Caco-2 (cell line): ENCODE measurements at regions not wholly inside any gene's neighbourhood (a gene's known extent, or its start where the extent isn't known, plus 50 kb on each side); places are given as distances from the start of the nearest gene placed in this dataset.

Experiments
- BruUV-seq: library from RNA; stranded (reverse); fragments of 400-500 nt; replicated peaks from 2 replicates; lab custom pipeline; 2021; lab: Mats Ljungman, UMichigan
- CTCF ChIA-PET: fragments of 300-600 bp; sonication (Branson Sonifier 250); formaldehyde crosslinking; loops from one replicate; lab custom pipeline; 2022; ENCODE audit warnings: antibody characterized with exemption; lab: Charles Lee
- POLR2A ChIA-PET: fragments of 300-600 bp; sonication (Branson Sonifier 250); formaldehyde crosslinking; loops from one replicate; lab custom pipeline; 2022; ENCODE audit warnings: antibody characterized with exemption; lab: Charles Lee
- DNase-seq, 2 experiments: peaks; one replicate each; pipeline versions ENCODE4 v3.0.0 to v3.0.0-alpha.2; 2020 to 2022
- H3K27me3 ChIP-seq: replicated peaks from 2 replicates; pipeline ENCODE4 v1.6.0; 2011; ENCODE audit warnings: low read length; ENCODE audit not compliant: control insufficient read depth, insufficient read depth
- H3K36me3 ChIP-seq: 2 replicates; pipeline ENCODE4 v1.5.1; 2011; ENCODE audit warnings: low read length; ENCODE audit not compliant: control insufficient read depth, insufficient read depth
- H3K4me1 ChIP-seq: fragments of 250-450 bp; sonication (Bioruptor Pico); 2 replicates; pipeline ENCODE4 v1.5.1; 2020; ENCODE audit warnings: mild to moderate bottlenecking
- H3K4me3 ChIP-seq: 2 replicates; pipeline ENCODE4 v1.5.1; 2011; ENCODE audit warnings: low read depth, mild to moderate bottlenecking, control low read depth, low read length
- H3K9me3 ChIP-seq: fragments of 250-450 bp; sonication (Bioruptor Pico); 2 replicates; pipeline ENCODE4 v1.5.1; 2020; ENCODE audit warnings: mild to moderate bottlenecking, moderate library complexity
- H3K27ac Mint-ChIP-seq: one replicate; pipeline ENCODE4 v1.8.0; 2022; ENCODE audit warnings: mixed read lengths; ENCODE audit not compliant: unreplicated experiment
- H3K27me3 Mint-ChIP-seq: one replicate; pipeline ENCODE4 v1.8.0; 2022; ENCODE audit warnings: mixed read lengths; ENCODE audit not compliant: insufficient read depth, unreplicated experiment
- H3K36me3 Mint-ChIP-seq: one replicate; pipeline ENCODE4 v1.8.0; 2022; ENCODE audit warnings: mild to moderate bottlenecking, mixed read lengths; ENCODE audit not compliant: insufficient read depth, unreplicated experiment
- H3K4me1 Mint-ChIP-seq: one replicate; pipeline ENCODE4 v1.8.0; 2022; ENCODE audit warnings: low read depth, mixed read lengths; ENCODE audit not compliant: unreplicated experiment
- H3K4me3 Mint-ChIP-seq: one replicate; pipeline ENCODE4 v1.8.0; 2022; ENCODE audit warnings: mild to moderate bottlenecking, moderate library complexity, mixed read lengths; ENCODE audit not compliant: unreplicated experiment
- H3K9me3 Mint-ChIP-seq: one replicate; pipeline ENCODE4 v1.8.0; 2022; ENCODE audit warnings: mixed read lengths; ENCODE audit not compliant: unreplicated experiment
- CTCF ChIP-seq, 2 experiments: fragments of 200-600 bp in 1 of 2; IDR thresholded peaks; 1 replicate in 1 of 2; 2 replicates in 1 of 2; pipeline versions ENCODE4 v1.5.1 to v1.8.0; 2011 to 2022; ENCODE audit warnings: antibody characterized with exemption in 1 of 2, control low read depth in 1 of 2, inconsistent platforms in 1 of 2, low read depth in 1 of 2, low read length in 1 of 2, mild to moderate bottlenecking in 1 of 2, moderate library complexity in 1 of 2; ENCODE audit not compliant: insufficient read depth in 1 of 2, severe bottlenecking in 1 of 2, unreplicated experiment in 1 of 2
- intact Hi-C: fragments of 100-400 bp; cut with micrococcal nuclease; formaldehyde crosslinking; loops from one replicate; pipeline ENCODE4 v1.10.0; 2022; ENCODE audit not compliant: unreplicated experiment

GRCh38 chrX:113933931-113934330, 650.0 kb upstream of the HTR2C start:
- BruUV-seq: no TSS peak
- H3K27me3 ChIP-seq: no peaks in the 10 kb centered on the region
- Mint-ChIP-seq H3K36me3 (no peaks in the 10 kb centered on the region), H3K4me1 (peaks cover 2% of the 10 kb centered on the region), H3K27me3 (no peaks in the 10 kb centered on the region), H3K4me3 (no peak overlapping the region), H3K9me3 (peaks cover under 1% of the 10 kb centered on the region), H3K27ac (no peak overlapping the region)
- no peaks in the 10 kb centered on the region for H3K9me3 ChIP-seq
- no peaks in the 10 kb centered on the region for H3K36me3 ChIP-seq
- H3K4me3 ChIP-seq: no peak overlapping the region
- POLR2A ChIA-PET: no interaction called here
- TF ChIP-seq CTCF (IDR thresholded peaks at IDR 0.05; ENCODE audit: insufficient read depth in 1 of 2, low read depth in 1 of 2, low read length in 1 of 2, severe bottlenecking in 1 of 2, unreplicated experiment in 1 of 2): no peak
- intact Hi-C loops: no loop called here
- no peak for DNase-seq
- CTCF ChIA-PET: no interaction called here
- no peaks in the 10 kb centered on the region for H3K4me1 ChIP-seq

DNA sequence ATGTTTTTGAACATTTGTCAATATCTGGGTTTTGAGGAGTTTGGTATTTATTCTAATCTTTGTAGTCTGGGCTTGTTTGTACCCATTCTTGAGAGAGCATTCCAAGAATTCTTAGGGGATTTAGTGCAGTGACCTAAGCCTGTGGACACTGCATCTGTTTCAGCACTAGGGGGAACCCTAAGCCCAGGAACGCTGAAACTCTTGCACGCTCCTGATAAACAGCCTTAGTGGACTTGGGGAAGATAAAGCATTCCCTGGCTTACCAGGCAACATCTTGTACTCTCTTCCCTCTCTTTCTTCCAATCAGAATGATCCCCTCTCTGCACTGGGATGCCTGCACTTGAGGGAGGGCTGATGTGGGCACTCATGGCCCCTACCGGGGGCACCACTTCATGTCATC, 654.9 kb upstream of the HTR2C start:
- H3K9me3 ChIP-seq: no peaks in the 10 kb centered on the region
- ChIA-PET CTCF (no interaction called here), POLR2A (interaction anchor here (0.6 kb wide), 1 partner anchor 337 kb away, joined by 3 read pairs; no protein-coding TSS in a partner anchor)
- no peaks in the 10 kb centered on the region for H3K27me3 ChIP-seq
- intact Hi-C loops: loop anchor here (1.0 to 2.0 kb wide), 3 partner anchors 146 to 1218 kb away; no protein-coding TSS in a partner anchor
- peaks cover 8% of the 10 kb centered on the region for H3K4me1 Mint-ChIP-seq
- peak; percentile 55 to 68 for TF ChIP-seq CTCF (IDR thresholded peaks at IDR 0.05; ENCODE audit: insufficient read depth in 1 of 2, low read depth in 1 of 2, low read length in 1 of 2, severe bottlenecking in 1 of 2, unreplicated experiment in 1 of 2)
- BruUV-seq: no TSS peak
- H3K4me3 Mint-ChIP-seq: no peak overlapping the region
- H3K36me3 Mint-ChIP-seq: no peaks in the 10 kb centered on the region
- no peak overlapping the region for H3K4me3 ChIP-seq
- peaks cover 9% of the 10 kb centered on the region for H3K9me3 Mint-ChIP-seq
- H3K4me1 ChIP-seq: no peaks in the 10 kb centered on the region
- no peaks in the 10 kb centered on the region for H3K27me3 Mint-ChIP-seq
- peak overlapping the region; percentile 70 for H3K27ac Mint-ChIP-seq
- peak; percentile 56 to 67 for DNase-seq
- H3K36me3 ChIP-seq: no peaks in the 10 kb centered on the region

DNA sequence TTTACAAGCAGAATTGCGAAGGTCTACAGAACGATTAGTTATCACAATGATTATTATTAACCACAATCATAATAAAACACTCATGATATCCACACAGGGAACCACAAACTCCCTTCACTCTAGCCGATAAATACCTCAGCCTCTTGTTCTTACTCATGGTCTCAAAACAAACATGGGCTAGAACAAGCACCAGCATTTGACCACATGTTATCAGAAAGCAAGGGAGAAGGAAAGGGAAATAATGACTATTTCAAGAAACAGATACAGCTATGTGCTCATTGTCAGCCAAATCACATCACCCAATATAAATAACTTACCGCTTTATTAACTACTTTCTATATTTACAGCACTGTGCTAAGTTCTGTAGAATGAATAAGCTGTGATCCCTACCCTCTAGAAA, 663.2 kb upstream of the HTR2C start:
- no peaks in the 10 kb centered on the region for H3K9me3 ChIP-seq
- no peak for TF ChIP-seq CTCF (IDR thresholded peaks at IDR 0.05; ENCODE audit: insufficient read depth in 1 of 2, low read depth in 1 of 2, low read length in 1 of 2, severe bottlenecking in 1 of 2, unreplicated experiment in 1 of 2)
- CTCF ChIA-PET: no interaction called here
- Mint-ChIP-seq H3K27ac (no peak overlapping the region), H3K4me1 (no peaks in the 10 kb centered on the region), H3K4me3 (no peak overlapping the region), H3K27me3 (no peaks in the 10 kb centered on the region), H3K36me3 (no peaks in the 10 kb centered on the region), H3K9me3 (peaks cover 6% of the 10 kb centered on the region)
- intact Hi-C loops: no loop called here
- no peaks in the 10 kb centered on the region for H3K27me3 ChIP-seq
- BruUV-seq: no TSS peak
- DNase-seq: no peak
- no peak overlapping the region for H3K4me3 ChIP-seq
- H3K36me3 ChIP-seq: no peaks in the 10 kb centered on the region
- POLR2A ChIA-PET: no interaction called here
- H3K4me1 ChIP-seq: no peaks in the 10 kb centered on the region
